Calu3 (cell line): ENCODE measurements at regions not wholly inside any gene's neighbourhood (a gene's known extent, or its start where the extent isn't known, plus 50 kb on each side); places are given as distances from the start of the nearest gene placed in this dataset.

Experiments used
- BruUV-seq: library from RNA; stranded (reverse); fragments of 400-500 nt; replicated peaks from 2 replicates; lab custom pipeline; 2021; lab: Mats Ljungman, UMichigan
- CTCF ChIA-PET: fragments of 300-600 bp; sonication (Branson Sonifier 250); formaldehyde crosslinking; loops from one replicate; lab custom pipeline; 2022; ENCODE audit warnings: antibody characterized with exemption; lab: Charles Lee
- DNase-seq: peaks from one replicate; pipeline ENCODE4 v3.0.0; 2022
- H3K27ac Mint-ChIP-seq: one replicate; pipeline ENCODE4 v1.8.0; 2022; ENCODE audit warnings: mixed read lengths; ENCODE audit not compliant: unreplicated experiment
- H3K27me3 Mint-ChIP-seq: one replicate; pipeline ENCODE4 v1.8.0; 2022; ENCODE audit warnings: mixed read lengths; ENCODE audit not compliant: unreplicated experiment
- H3K36me3 Mint-ChIP-seq: one replicate; pipeline ENCODE4 v1.8.0; 2022; ENCODE audit warnings: mild to moderate bottlenecking, moderate library complexity, mixed read lengths; ENCODE audit not compliant: insufficient read depth, unreplicated experiment
- H3K4me1 Mint-ChIP-seq: one replicate; pipeline ENCODE4 v1.8.0; 2022; ENCODE audit warnings: mild to moderate bottlenecking, low read depth, mixed read lengths; ENCODE audit not compliant: unreplicated experiment
- H3K4me3 Mint-ChIP-seq: one replicate; pipeline ENCODE4 v1.8.0; 2022; ENCODE audit warnings: mild to moderate bottlenecking, low read depth, moderate library complexity, mixed read lengths; ENCODE audit not compliant: unreplicated experiment
- H3K9me3 Mint-ChIP-seq: one replicate; pipeline ENCODE4 v1.8.0; 2022; ENCODE audit warnings: low read depth, mixed read lengths; ENCODE audit not compliant: unreplicated experiment
- CTCF ChIP-seq: fragments of 200-600 bp; IDR thresholded peaks from one replicate; pipeline ENCODE4 v1.8.0; 2022; ENCODE audit warnings: antibody characterized with exemption; ENCODE audit not compliant: unreplicated experiment
- intact Hi-C: fragments of 100-400 bp; cut with micrococcal nuclease; formaldehyde crosslinking; loops from one replicate; pipeline ENCODE4 v1.10.0; 2022; ENCODE audit not compliant: unreplicated experiment

- no peak for TF ChIP-seq CTCF
- no peak overlapping the region for H3K4me3 Mint-ChIP-seq
- H3K4me1 Mint-ChIP-seq, result peaks cover 18% of the 10 kb centered on the region
- H3K9me3 Mint-ChIP-seq, result no peaks in the 10 kb centered on the region
- H3K27me3 Mint-ChIP-seq, result no peaks in the 10 kb centered on the region
- intact Hi-C loops, result no loop called here
- H3K36me3 Mint-ChIP-seq, result no peaks in the 10 kb centered on the region
- DNase-seq, result no peak
- BruUV-seq, result no TSS peak
- CTCF ChIA-PET, result no interaction called here
- H3K27ac Mint-ChIP-seq, result no peak overlapping the region
Measured at GRCh38 chr2:147364597-147364996, 480.2 kb upstream of the ACVR2A start.

GRCh38 chr2:147363181-147363580 lies 481.6 kb upstream of the ACVR2A start:
- CTCF ChIA-PET, result no interaction called here
- intact Hi-C loops, result no loop called here

GRCh38 chr2:147358375-147358774 lies 486.5 kb upstream of the ACVR2A start:
- Mint-ChIP-seq H3K4me1 (no peaks in the 10 kb centered on the region), H3K36me3 (no peaks in the 10 kb centered on the region), H3K9me3 (no peaks in the 10 kb centered on the region), H3K4me3 (no peak overlapping the region), H3K27me3 (no peaks in the 10 kb centered on the region), H3K27ac (no peak overlapping the region)
- TF ChIP-seq CTCF, result no peak
- no TSS peak for BruUV-seq
- DNase-seq, result no peak
- CTCF ChIA-PET, result interaction anchor here (1.7 kb wide), 1 partner anchor 553 kb away, joined by 3 read pairs; no protein-coding TSS in a partner anchor
- intact Hi-C loops, result no loop called here

More at GRCh38 chr2:147363181-147363580, 481.6 kb upstream of the ACVR2A start:
- Mint-ChIP-seq H3K4me3 (no peak overlapping the region), H3K4me1 (peaks cover 18% of the 10 kb centered on the region), H3K9me3 (no peaks in the 10 kb centered on the region), H3K27me3 (no peaks in the 10 kb centered on the region), H3K36me3 (no peaks in the 10 kb centered on the region), H3K27ac (no peak overlapping the region)
- no peak for TF ChIP-seq CTCF
- no TSS peak for BruUV-seq
- no peak for DNase-seq

- H3K9me3 Mint-ChIP-seq, result no peaks in the 10 kb centered on the region
- BruUV-seq, result no TSS peak
- H3K4me3 Mint-ChIP-seq, result no peak overlapping the region
- H3K36me3 Mint-ChIP-seq, result no peaks in the 10 kb centered on the region
- intact Hi-C loops, result no loop called here
- no peaks in the 10 kb centered on the region for H3K27me3 Mint-ChIP-seq
- no peaks in the 10 kb centered on the region for H3K4me1 Mint-ChIP-seq
- CTCF ChIA-PET, result interaction anchor here (0.7 kb wide), 1 partner anchor 59 kb away, joined by 4 read pairs; no protein-coding TSS in a partner anchor
- no peak for TF ChIP-seq CTCF
- no peak for DNase-seq
- H3K27ac Mint-ChIP-seq, result no peak overlapping the region
Measured at GRCh38 chr2:147356157-147356556, 488.7 kb upstream of the ACVR2A start.
